Effector memory CD8-positive, alpha-beta T cell (primary cell): ENCODE measurements at regions not wholly inside any gene's neighbourhood (a gene's known extent, or its start where the extent isn't known, plus 50 kb on each side); places are given as distances from the start of the nearest gene placed in this dataset.
"Not testable (repeated sequence)": the region's sequence is repeated elsewhere in the genome, so short reads cannot be mapped to it uniquely, and the experiment has no call there.

ENCODE experiments used
- ATAC-seq: fragments of 150-1000 bp; cut with Tn5 transposase; replicated peaks from 2 replicates; pipeline ENCODE4 v1.10.0; 2021; ENCODE audit warnings: mild to moderate bottlenecking, moderate library complexity
- DNase-seq, 3 experiments: peaks; one replicate each; pipeline ENCODE4 v3.0.0; 2021
- H3K27ac Mint-ChIP-seq, 2 donors: one replicate each; pipeline ENCODE4 v1.8.0; 2022; ENCODE audit warnings: mild to moderate bottlenecking in 2 of 2, mixed read lengths in 2 of 2, moderate library complexity in 2 of 2
- H3K27me3 Mint-ChIP-seq, 2 donors: one replicate each; pipeline ENCODE4 v1.8.0; 2022; ENCODE audit warnings: mixed read lengths in 2 of 2
- H3K36me3 Mint-ChIP-seq: one replicate; pipeline ENCODE4 v1.8.0; 2022; ENCODE audit warnings: mild to moderate bottlenecking, moderate library complexity, mixed read lengths; ENCODE audit not compliant: insufficient read depth
- H3K4me1 Mint-ChIP-seq, 2 donors: one replicate each; pipeline ENCODE4 v1.8.0; 2022; ENCODE audit warnings: low read depth in 2 of 2, mixed read lengths in 2 of 2
- H3K4me3 Mint-ChIP-seq, 2 donors: one replicate each; pipeline ENCODE4 v1.8.0; 2022; ENCODE audit warnings: mild to moderate bottlenecking in 2 of 2, mixed read lengths in 2 of 2, moderate library complexity in 2 of 2
- H3K9me3 Mint-ChIP-seq, 2 donors: one replicate each; pipeline ENCODE4 v1.8.0; 2022; ENCODE audit warnings: mixed read lengths in 2 of 2

DNA sequence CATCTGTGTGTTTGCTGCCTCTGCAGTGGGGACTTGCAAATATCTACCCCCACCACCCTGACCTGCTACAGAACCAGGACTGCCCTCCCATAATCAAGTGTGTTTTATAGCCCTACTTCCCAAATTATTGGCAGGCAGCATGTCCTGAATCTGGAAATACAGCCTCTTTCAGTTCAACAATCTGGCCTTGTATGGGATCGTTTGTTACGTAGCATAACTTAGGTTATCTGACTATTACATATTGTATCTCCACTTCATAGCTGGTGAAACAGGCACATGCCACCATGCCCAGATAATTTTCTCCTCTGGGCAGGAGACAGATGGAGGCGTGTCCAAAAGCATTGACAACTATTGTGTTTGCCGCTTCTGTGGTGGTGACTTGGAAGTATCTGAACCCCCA is 66.7 kb upstream of the ADGRL1 start:
- no peak overlapping the region for H3K4me3 Mint-ChIP-seq
- no peak for DNase-seq
- H3K36me3 Mint-ChIP-seq, result peaks cover 34% of the 10 kb centered on the region
- no peak for ATAC-seq
- H3K9me3 Mint-ChIP-seq, result peaks cover 0 to 4% of the 10 kb centered on the region in 2 donors
- peaks cover 12 to 19% of the 10 kb centered on the region in 2 donors for H3K4me1 Mint-ChIP-seq
- H3K27me3 Mint-ChIP-seq, result peaks cover 12 to 13% of the 10 kb centered on the region in 2 donors
- no peak overlapping the region for H3K27ac Mint-ChIP-seq

DNA sequence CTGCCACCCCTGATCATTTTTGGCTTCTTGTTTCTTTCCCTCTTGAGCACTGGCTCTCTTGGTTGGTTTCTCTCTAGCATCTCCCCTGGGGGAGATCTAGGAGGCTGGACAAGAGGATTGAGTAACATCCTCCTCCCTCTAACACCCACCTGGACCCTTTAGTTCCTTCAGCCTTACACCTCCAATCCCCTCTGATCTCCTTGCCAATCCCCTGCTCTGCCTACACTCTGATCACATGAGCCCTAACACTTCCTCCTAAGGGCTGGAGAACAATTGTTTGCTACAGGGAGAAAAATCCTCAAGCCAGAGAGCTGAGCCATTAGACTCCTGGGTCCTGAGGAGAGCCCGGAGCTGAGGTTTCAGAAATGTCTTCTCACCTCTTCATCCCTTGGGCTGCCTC is 65.9 kb upstream of the ADGRL1 start:
- peaks cover 12 to 16% of the 10 kb centered on the region in 2 donors for H3K4me1 Mint-ChIP-seq
- DNase-seq (no peak), ATAC-seq (no peak)
- H3K27me3 Mint-ChIP-seq, result peaks cover 15 to 20% of the 10 kb centered on the region in 2 donors
- H3K4me3 Mint-ChIP-seq, result no peak overlapping the region
- peaks cover 0 to 4% of the 10 kb centered on the region in 2 donors for H3K9me3 Mint-ChIP-seq
- no peak overlapping the region for H3K27ac Mint-ChIP-seq
- H3K36me3 Mint-ChIP-seq, result peaks cover 33% of the 10 kb centered on the region

DNA sequence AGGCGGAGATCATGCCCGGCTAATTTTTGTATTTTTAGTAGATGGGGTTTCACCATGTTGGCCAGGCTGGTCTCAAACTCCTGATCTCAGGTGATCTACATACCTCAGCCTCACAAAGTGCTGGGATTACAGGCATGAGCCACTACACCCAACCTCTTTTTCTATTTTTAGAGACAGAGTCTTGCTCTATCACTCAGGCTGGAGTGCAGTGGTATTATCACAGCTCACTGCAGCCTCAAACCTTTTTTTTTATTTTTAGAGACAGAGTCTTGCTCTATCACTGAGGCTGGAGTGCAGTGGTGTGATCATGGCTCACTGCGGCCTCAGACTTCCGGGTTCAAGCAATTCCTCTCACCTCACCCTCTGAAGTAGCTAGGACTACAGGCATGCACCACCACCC is 64.6 kb upstream of the ADGRL1 start:
- peaks cover 12 to 15% of the 10 kb centered on the region in 2 donors for H3K4me1 Mint-ChIP-seq
- not testable (repeated sequence) for H3K9me3 Mint-ChIP-seq, H3K4me3 Mint-ChIP-seq, H3K27ac Mint-ChIP-seq, DNase-seq, ATAC-seq
- peaks cover 15 to 20% of the 10 kb centered on the region in 2 donors for H3K27me3 Mint-ChIP-seq
- peaks cover 24% of the 10 kb centered on the region for H3K36me3 Mint-ChIP-seq

DNA sequence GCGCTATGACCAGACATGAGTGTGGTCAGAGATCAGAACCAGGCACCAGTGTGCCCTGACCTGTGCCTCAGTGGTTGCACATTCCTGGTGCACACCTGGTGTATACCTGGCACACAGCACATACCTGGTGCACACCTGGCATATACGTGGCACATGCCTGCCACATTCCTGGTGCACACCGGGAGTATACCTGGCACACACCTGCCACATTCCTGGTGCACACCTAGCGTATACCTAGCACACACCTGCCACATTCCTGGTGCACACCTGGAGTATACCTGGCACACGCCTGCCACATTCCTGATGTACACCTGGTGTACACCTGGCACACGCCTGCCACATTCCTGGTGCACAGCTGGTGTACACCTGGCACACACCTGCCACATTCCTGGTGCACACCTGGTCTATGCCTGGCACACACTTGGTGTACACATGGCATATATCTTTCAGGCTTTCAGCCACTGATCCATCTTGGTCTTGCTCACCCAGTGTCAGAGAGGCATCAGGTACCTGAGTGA is 61.3 kb upstream of the ADGRL1 start:
- Mint-ChIP-seq H3K27me3 (peaks cover 15 to 18% of the 10 kb centered on the region in 2 donors), H3K27ac (no peak overlapping the region), H3K4me1 (peaks cover 0 to 2% of the 10 kb centered on the region in 2 donors), H3K36me3 (peaks cover 3% of the 10 kb centered on the region), H3K4me3 (no peak overlapping the region), H3K9me3 (no peaks in the 10 kb centered on the region)
- DNase-seq (no peak), ATAC-seq (no peak)

DNA sequence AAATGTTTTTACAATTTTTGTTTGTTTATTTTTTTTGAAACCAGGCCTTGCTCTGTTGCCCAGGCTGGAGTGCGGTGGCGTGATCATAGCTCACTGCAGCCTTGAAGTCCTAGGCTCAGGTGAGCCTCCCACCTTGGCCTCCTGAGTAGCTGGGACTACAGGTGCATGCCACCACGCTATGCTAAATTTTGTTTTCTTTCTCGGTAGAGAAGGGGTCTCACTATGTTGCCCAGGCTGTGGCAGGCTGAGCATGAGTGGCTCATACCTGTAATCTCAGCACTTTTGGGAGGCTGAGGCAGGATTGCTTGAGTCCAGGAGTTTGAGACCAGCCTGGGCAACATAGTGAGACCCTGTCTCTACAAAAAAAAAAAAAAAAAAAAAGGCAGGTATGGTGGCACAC is 60.2 kb upstream of the ADGRL1 start:
- peaks cover 10 to 15% of the 10 kb centered on the region in 2 donors for H3K27me3 Mint-ChIP-seq
- H3K9me3 Mint-ChIP-seq, H3K4me3 Mint-ChIP-seq: not testable (repeated sequence)

DNA sequence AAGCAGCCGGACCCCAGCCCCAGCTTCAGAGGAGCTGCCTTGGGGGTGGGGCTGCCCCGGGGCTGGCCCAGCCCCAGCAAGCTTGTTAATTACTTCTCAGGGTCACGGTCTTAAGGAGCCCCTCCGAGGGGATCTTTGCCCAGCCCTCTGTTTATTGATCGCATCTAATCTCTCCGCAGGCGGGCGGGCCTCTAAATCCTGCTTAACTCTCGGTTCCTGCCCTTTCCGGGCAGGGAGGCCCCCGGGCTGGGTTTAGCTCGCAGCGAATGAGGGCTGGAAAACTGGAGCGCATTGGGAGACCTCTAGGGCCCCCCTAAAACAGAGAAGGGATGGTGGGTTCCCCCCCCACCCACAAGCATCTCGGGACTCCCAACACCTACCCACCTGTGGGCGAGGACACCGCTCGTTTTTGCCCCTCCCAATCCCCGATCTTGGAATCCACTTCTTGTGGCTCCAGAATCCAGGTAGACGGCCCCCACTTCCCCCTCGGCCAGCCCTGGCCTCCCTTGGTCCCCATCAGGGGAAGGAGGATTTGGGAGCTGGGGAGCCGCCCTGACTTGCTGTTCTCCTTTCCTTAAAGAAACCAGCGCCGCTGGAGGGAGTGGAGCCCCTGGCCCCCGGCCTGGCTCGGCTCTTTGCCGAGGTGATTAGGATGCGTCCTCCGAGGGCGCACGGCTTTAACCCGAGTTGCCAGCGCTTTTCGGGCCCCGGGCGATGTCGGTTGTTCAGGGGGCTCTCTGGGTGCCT is 59.5 kb upstream of the ADGRL1 start:
- Mint-ChIP-seq H3K27ac (no peak overlapping the region), H3K4me1 (no peaks in the 10 kb centered on the region)
- no peak for DNase-seq

More for the DNA sequence above, 60.2 kb upstream of the ADGRL1 start:
- not testable (repeated sequence) for ATAC-seq, H3K27ac Mint-ChIP-seq, DNase-seq, H3K36me3 Mint-ChIP-seq, H3K4me1 Mint-ChIP-seq

DNA sequence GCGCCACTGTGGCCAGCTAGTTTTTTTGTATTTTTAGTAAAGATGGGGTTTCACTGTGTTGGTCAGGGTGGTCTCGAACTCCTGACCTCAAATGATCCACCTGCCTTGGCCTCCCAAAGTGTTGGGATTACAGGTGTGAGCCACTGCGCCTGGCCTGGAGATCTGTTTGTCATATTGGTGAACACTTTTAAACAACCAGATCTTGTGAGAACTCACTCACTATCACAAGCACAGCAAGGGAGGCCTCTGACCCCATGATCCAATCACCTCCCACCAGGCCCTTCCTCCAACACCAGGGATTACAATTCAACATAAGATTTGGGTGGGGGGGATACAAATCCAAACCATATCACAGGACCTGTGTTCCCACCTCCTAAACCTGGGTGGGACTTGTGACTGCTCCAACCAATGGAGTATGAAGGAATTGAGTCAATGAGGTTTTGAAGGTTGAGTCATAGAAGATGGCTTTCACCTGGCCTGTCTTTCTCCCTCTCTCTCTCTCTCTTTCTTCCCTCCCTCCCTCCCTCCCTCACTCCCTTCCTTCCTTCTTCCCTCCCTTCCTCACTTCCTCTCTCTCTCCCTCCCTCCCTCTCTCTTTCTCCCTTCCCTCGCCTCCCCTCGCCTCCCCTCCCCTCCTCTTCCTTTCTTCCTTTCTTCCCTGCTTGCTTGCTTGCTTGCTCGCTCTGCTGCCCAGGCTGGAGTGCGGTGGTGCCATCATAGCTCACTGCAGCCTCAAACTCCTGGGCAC is 50.1 kb upstream of the ADGRL1 start:
- H3K27ac Mint-ChIP-seq, result peak overlapping the region; percentile 70 to 88
- ATAC-seq, H3K4me3 Mint-ChIP-seq, H3K9me3 Mint-ChIP-seq, H3K36me3 Mint-ChIP-seq, H3K27me3 Mint-ChIP-seq, DNase-seq, H3K4me1 Mint-ChIP-seq: not testable (repeated sequence)

More for the DNA sequence above, 59.5 kb upstream of the ADGRL1 start:
- no peak for ATAC-seq
- H3K9me3 Mint-ChIP-seq, result no peaks in the 10 kb centered on the region
- peaks cover 10 to 15% of the 10 kb centered on the region in 2 donors for H3K27me3 Mint-ChIP-seq
- H3K4me3 Mint-ChIP-seq, result no peak overlapping the region
- peaks cover 3% of the 10 kb centered on the region for H3K36me3 Mint-ChIP-seq
